Peyer's patch (tissue), 4 donors: ENCODE measurements at regions not wholly inside any gene's neighbourhood (a gene's known extent, or its start where the extent isn't known, plus 50 kb on each side); places are given as distances from the start of the nearest gene placed in this dataset.

Source experiments
- CTCF ChIP-seq, 6 experiments: fragments of 450-650 bp in 4 of 6; fragments of 200-600 bp in 2 of 6; sonication (generic) in 1 of 6; IDR thresholded peaks; one replicate each; pipeline ENCODE4 v1.5.1; 2017 to 2019; ENCODE audit warnings: antibody characterized with exemption in 6 of 6, mild to moderate bottlenecking in 3 of 6, moderate library complexity in 1 of 6
- POLR2A ChIP-seq, 2 donors: fragments of 450-650 bp; IDR thresholded peaks; one replicate each; pipeline ENCODE4 v1.5.1; 2017; ENCODE audit warnings: antibody characterized with exemption in 2 of 2, mild to moderate bottlenecking in 2 of 2, moderate library complexity in 2 of 2

GRCh38 chr11:13117344-13117743 lies 108.2 kb downstream of the RASSF10 start:
- TF ChIP-seq POLR2A (IDR thresholded peaks at IDR 0.05) (no peak), CTCF (IDR thresholded peaks at IDR 0.05) (no peak)
